Sigmoid colon (tissue), 6 donors: ENCODE measurements at regions not wholly inside any gene's neighbourhood (a gene's known extent, or its start where the extent isn't known, plus 50 kb on each side); places are given as distances from the start of the nearest gene placed in this dataset.

Experiments used
- DNase-seq: peaks from one replicate; pipeline ENCODE4 v3.0.0-alpha.2; 2019
- H3K27ac ChIP-seq, 4 donors: fragments of 200-600 bp; sonication (generic); one replicate each; pipeline ENCODE4 v1.5.1; 2016 to 2019; ENCODE audit warnings: mild to moderate bottlenecking in 1 of 4
- H3K27me3 ChIP-seq, 3 donors: fragments of 200-600 bp; sonication (generic); one replicate each; pipeline ENCODE4 v1.5.1; 2019; ENCODE audit warnings: mild to moderate bottlenecking in 1 of 3
- H3K36me3 ChIP-seq, 4 donors: fragments of 200-600 bp; sonication (generic); one replicate each; pipeline ENCODE4 v1.5.1; 2016 to 2019
- H3K4me1 ChIP-seq, 4 donors: fragments of 200-600 bp; sonication (generic); one replicate each; pipeline ENCODE4 v1.5.1; 2017 to 2019
- H3K4me3 ChIP-seq, 4 donors: fragments of 200-600 bp; sonication (generic); one replicate each; pipeline ENCODE4 v1.5.1; 2017 to 2019; ENCODE audit warnings: mild to moderate bottlenecking in 2 of 4, moderate library complexity in 1 of 4
- H3K9me3 ChIP-seq, 4 donors: fragments of 200-600 bp in 3 of 4; sonication (generic) in 3 of 4; one replicate each; pipeline versions ENCODE4 v1.5.1 to v1.6.1; 2013 to 2019
- EP300 ChIP-seq, 4 donors: sonication (generic); formaldehyde crosslinking; IDR thresholded peaks; one replicate each; pipeline ENCODE4 v1.6.1; 2017; ENCODE audit warnings: antibody characterized with exemption in 4 of 4
- POLR2A ChIP-seq, 2 donors: fragments of 450-650 bp; IDR thresholded peaks; one replicate each; pipeline ENCODE4 v1.6.1; 2016; ENCODE audit warnings: antibody characterized with exemption in 2 of 2, mild to moderate bottlenecking in 2 of 2, moderate library complexity in 2 of 2
- POLR2AphosphoS5 ChIP-seq, 4 donors: sonication (generic); formaldehyde crosslinking; IDR thresholded peaks; one replicate each; pipeline ENCODE4 v1.6.1; 2017; ENCODE audit warnings: antibody characterized with exemption in 4 of 4
- WGBS, 2 donors: extraction: QIAGEN DNeasy Blood & Tissue Kit; methylation state at CpG; one replicate each; pipeline ENCODE4 v1.1.7; 2013; 5-methylcytosine and 5-hydroxymethylcytosine counted together
- intact Hi-C: fragments of 100-400 bp; cut with DNase I; formaldehyde crosslinking; loops from one replicate; pipeline ENCODE4 v1.15.1; 2023
- TF ChIP-seq, protein P1 (sequence below), 4 experiments: fragments of 450-650 bp in 3 of 4; fragments of 200-600 bp in 1 of 4; IDR thresholded peaks; one replicate each; pipeline ENCODE4 v1.5.1; 2016 to 2019; ENCODE audit warnings: antibody characterized with exemption in 4 of 4, mild to moderate bottlenecking in 3 of 4, moderate library complexity in 2 of 4
- donor health status: healthy with polysubstance abuse.
- donor health status: healthy.

GRCh38 chr14:55771242-55771981 is 191.4 kb downstream of the KTN1 start:
- peaks cover 0 to 6% (median 0%) of the 10 kb centered on the region in 4 donors for H3K4me1 ChIP-seq
- H3K9me3 ChIP-seq: no peaks in the 10 kb centered on the region
- intact Hi-C loops: no loop called here
- H3K36me3 ChIP-seq: no peaks in the 10 kb centered on the region
- H3K27me3 ChIP-seq: no peaks in the 10 kb centered on the region
- TF ChIP-seq POLR2A (IDR thresholded peaks at IDR 0.05): no peak
- TF ChIP-seq, protein P1, sequence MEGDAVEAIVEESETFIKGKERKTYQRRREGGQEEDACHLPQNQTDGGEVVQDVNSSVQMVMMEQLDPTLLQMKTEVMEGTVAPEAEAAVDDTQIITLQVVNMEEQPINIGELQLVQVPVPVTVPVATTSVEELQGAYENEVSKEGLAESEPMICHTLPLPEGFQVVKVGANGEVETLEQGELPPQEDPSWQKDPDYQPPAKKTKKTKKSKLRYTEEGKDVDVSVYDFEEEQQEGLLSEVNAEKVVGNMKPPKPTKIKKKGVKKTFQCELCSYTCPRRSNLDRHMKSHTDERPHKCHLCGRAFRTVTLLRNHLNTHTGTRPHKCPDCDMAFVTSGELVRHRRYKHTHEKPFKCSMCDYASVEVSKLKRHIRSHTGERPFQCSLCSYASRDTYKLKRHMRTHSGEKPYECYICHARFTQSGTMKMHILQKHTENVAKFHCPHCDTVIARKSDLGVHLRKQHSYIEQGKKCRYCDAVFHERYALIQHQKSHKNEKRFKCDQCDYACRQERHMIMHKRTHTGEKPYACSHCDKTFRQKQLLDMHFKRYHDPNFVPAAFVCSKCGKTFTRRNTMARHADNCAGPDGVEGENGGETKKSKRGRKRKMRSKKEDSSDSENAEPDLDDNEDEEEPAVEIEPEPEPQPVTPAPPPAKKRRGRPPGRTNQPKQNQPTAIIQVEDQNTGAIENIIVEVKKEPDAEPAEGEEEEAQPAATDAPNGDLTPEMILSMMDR (IDR thresholded peaks at IDR 0.05): no peak
- TF ChIP-seq EP300 (IDR thresholded peaks at IDR 0.05): no peak
- no peak for TF ChIP-seq POLR2AphosphoS5 (IDR thresholded peaks at IDR 0.05)
- WGBS, 2 donors: 81 to 86% methylated on average over 2 of the region's 2 CpGs
- no peak for DNase-seq
- H3K27ac ChIP-seq: no peak overlapping the region
- H3K4me3 ChIP-seq: no peak overlapping the region

DNA sequence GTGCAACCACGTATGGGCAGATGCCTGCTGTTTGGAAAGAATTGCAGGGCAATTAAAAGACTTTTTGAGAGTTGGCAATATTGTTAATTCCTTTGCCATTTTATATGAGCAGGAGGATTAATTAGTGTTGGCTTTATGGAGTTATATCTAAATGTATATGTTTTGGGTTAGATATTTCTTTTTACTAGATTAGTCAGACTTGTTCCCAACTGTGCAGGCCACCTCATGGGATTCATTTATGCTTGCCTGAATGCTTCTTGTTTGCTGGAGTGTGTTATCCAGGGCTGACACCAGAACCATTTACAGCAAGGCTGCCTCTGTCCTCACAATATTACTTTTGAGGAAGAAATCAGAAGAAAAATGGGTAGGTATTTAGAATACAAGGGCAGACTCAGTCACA is 192.5 kb downstream of the KTN1 start:
- H3K4me1 ChIP-seq: peaks cover 0 to 6% (median 0%) of the 10 kb centered on the region in 4 donors
- no peaks in the 10 kb centered on the region for H3K27me3 ChIP-seq
- intact Hi-C loops: no loop called here
- TF ChIP-seq, protein P1 (IDR thresholded peaks at IDR 0.05): no peak
- no peak for TF ChIP-seq POLR2AphosphoS5 (IDR thresholded peaks at IDR 0.05)
- TF ChIP-seq EP300 (IDR thresholded peaks at IDR 0.05): no peak
- no peak for TF ChIP-seq POLR2A (IDR thresholded peaks at IDR 0.05)
- DNase-seq: no peak
- H3K4me3 ChIP-seq: no peak overlapping the region
- WGBS, 2 donors: 36 to 81% methylated on average over 1 of the region's 1 CpG
- H3K9me3 ChIP-seq: no peaks in the 10 kb centered on the region
- H3K27ac ChIP-seq: no peak overlapping the region
- H3K36me3 ChIP-seq: no peaks in the 10 kb centered on the region

DNA sequence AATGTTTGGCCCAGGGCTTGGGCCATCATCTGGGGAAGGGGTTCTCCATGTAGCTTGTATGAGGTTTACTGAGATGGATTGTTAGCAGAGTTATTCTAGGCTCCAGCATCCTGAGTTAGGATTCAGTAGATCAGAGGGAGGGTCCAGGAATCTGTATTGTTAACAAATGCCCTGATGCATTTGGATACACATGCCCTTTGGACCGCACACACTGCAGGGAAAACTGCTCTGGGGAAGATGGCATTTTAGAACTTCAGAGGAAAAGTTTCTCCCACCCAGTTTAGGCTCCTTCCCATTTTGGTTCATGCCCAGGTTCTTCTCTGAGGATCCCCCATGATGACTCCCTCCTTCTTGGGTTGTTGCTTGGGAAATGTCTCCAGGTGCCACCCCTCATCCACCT is 193.3 kb downstream of the KTN1 start:
- TF ChIP-seq POLR2AphosphoS5 (IDR thresholded peaks at IDR 0.05) (no peak), EP300 (IDR thresholded peaks at IDR 0.05) (no peak), POLR2A (IDR thresholded peaks at IDR 0.05) (no peak)
- TF ChIP-seq, protein P1 (IDR thresholded peaks at IDR 0.05): no peak
- H3K9me3 ChIP-seq: no peaks in the 10 kb centered on the region
- 30 to 86% methylated on average over 1 of the region's 1 CpG for WGBS, 2 donors
- intact Hi-C loops: no loop called here
- H3K36me3 ChIP-seq: no peaks in the 10 kb centered on the region
- no peak for DNase-seq
- H3K27me3 ChIP-seq: no peaks in the 10 kb centered on the region
- peaks cover 0 to 6% (median 0%) of the 10 kb centered on the region in 4 donors for H3K4me1 ChIP-seq
- no peak overlapping the region for H3K4me3 ChIP-seq
- no peak overlapping the region for H3K27ac ChIP-seq

- TF ChIP-seq EP300 (IDR thresholded peaks at IDR 0.05) (no peak), POLR2A (IDR thresholded peaks at IDR 0.05) (no peak), POLR2AphosphoS5 (IDR thresholded peaks at IDR 0.05) (no peak)
- TF ChIP-seq, protein P1 (IDR thresholded peaks at IDR 0.05): no peak
- H3K9me3 ChIP-seq: no peaks in the 10 kb centered on the region
- peaks cover 0 to 6% (median 0%) of the 10 kb centered on the region in 4 donors for H3K4me1 ChIP-seq
- H3K27ac ChIP-seq: no peak overlapping the region
- H3K36me3 ChIP-seq: no peaks in the 10 kb centered on the region
- H3K27me3 ChIP-seq: no peaks in the 10 kb centered on the region
- H3K4me3 ChIP-seq: no peak overlapping the region
- intact Hi-C loops: no loop called here
- no peak for DNase-seq
- 38 to 70% methylated on average over 1 of the region's 1 CpG for WGBS, 2 donors
These were observed 194.1 kb downstream of the KTN1 start for GRCh38 chr14:55773984-55774545.
